ENCODE measurements at regions not wholly inside any gene's neighbourhood (a gene's known extent, or its start where the extent isn't known, plus 50 kb on each side); places are given as distances from the start of the nearest gene placed in this dataset.

- no peak for TF ChIP-seq CTCF (IDR thresholded peaks at IDR 0.05)
- no peak for TF ChIP-seq EP300 (IDR thresholded peaks at IDR 0.05)
These were observed 359.5 kb downstream of the TMEM167A start for GRCh38 chr5:82717738-82718137.
